ENCODE measurements at regions not wholly inside any gene's neighbourhood (a gene's known extent, or its start where the extent isn't known, plus 50 kb on each side); places are given as distances from the start of the nearest gene placed in this dataset.

DNA sequence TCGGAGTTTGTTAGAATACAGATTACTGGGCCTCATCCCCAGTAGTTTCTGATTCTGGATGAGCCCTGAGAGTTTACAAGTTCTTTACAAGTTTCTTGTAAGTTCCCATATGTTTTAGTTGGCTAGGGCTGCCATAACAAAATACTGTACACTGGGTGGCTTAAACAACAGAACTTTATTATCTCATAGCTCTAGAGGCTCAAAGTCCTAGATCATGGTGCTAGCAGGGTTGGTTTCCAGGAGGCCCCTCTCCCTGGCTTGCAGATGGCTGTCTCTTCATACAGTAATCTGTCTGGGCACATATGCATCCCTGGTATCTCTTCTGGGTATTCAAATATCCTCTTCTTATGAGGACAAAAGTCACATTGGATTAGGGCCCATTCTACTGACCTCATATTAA lies 167.2 kb downstream of the KLF5 start:
- no peak for DNase-seq (ENCODE audit: low read depth in 2 of 2)

DNA sequence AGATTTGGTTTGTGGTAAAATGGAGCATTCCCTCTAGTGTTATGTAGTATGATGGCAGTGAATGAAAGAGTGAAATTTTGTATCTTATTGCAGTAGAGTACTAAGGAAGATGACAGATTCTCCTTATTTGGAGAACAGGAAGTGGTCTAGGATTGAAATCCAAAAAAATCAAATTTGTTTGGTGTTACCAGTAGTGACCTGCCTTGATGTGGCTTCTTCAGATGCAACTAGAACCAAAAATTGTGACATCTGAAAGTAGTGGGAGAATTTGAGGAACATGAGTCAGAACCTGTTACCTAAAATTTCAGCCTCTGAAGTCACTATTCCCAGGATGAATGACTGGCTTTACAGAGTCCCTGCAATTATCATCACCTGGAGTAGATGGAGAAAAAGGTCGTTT lies 165.9 kb downstream of the KLF5 start:
- DNase-seq (ENCODE audit: low read depth in 2 of 2), result no peak

DNA sequence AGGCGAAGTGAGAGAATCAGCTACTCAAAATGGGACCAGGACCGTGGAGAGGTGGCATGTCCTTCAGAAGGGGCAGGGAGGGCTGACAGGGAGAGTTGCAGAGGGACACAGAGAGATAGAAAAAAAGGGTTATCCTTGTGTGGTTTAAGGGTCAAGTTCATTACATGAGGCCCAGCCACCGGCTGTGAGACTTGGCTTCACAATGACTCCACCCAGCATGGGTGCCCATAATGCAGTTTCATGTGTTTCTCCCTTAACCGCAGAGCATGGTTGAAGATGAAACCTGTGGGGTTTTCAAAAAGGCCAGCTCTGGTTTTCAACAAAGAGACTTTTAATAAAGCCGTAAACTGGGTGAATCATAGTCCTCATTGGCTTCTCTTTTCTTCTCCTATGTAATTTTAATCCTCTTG lies 164.6 kb downstream of the KLF5 start:
- no peak for DNase-seq (ENCODE audit: low read depth in 2 of 2)

DNA sequence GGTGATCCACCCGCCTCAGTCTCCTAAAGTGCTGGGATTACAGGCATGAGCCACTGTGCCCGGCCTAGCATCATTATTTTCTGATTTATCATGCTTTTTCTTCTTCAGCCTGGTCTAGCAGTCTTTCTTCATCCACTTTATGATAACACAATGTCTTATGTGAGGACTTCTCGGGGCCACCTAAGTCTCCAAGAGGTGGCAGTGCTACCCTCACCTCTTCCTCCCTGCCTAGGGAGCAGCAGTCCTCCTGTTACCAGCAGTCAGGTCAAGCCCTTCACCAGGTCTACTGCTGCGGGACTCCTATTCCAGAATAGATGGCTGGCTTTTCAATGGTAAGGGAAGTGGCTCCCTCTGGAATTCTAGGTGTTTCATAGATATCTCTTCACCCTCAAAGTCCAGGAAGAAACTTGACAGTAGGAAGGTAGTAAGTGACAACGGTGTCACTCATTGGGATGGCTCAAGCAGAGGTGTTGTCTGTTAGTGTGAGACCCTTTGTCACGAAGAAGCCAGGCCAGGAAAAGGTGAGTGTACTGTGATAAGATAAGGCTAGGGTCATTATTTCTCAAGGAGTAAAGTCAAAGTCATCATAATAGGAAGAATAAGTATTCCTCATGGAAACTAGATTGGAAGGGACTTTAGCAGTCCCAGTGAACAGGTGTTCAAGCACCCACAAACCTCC lies 164.0 kb downstream of the KLF5 start:
- DNase-seq (ENCODE audit: low read depth in 2 of 2), result no peak

DNA sequence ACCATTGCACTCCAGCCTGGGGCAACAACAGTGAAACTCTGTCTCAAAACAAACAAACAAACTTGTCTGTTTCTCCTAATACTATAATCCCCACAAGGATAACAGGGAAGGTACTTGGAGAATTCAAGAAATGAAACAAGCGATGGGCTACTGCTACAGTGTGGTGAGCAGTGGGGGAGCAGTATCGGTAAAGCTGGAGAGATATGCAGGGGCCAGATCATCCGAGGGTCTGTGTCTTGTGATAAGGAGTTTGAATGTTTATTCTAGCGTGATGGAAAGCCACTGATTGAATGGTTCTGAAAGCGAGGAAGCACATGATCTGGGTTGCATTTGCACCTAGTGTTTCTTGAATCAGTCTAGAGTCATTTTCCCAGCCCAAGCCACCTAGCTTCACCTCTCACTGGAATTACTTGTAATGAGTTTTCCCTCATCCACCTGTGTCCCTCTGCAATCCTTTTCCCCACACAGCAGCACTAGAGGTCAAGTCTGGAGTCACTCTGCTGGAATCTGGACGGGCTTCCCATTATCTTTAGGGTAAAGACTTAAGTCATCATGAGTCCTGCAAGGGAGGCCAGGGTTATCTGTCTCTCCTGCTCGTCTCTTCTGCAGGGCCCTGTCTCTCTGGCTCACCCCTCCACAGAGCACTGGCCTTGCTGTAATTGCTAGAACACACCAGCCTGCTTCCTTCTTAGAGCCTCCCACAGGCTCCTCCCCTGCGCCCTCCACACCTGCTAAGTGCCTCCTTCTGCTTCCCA lies 162.3 kb downstream of the KLF5 start:
- DNase-seq (ENCODE audit: low read depth in 2 of 2), result no peak

DNA sequence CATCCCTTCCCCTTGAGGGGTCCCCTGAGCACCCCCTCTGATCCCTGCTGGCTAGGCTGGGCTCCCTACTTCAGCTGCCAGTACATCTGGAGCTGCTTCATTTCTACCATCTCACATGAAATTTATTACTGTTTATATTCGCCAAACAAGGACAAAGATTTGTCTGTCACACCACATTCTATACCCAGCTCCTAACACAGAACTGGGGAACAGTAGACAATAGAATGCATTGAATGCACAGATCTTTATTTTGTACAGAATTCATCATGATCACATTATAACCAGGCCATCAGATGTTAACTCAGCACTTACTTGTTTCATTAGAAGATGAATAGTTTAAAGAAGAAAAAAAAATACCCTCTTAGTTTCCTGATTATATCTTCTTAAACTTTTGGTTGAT lies 159.4 kb downstream of the KLF5 start:
- DNase-seq (ENCODE audit: low read depth in 2 of 2), result no peak

DNA sequence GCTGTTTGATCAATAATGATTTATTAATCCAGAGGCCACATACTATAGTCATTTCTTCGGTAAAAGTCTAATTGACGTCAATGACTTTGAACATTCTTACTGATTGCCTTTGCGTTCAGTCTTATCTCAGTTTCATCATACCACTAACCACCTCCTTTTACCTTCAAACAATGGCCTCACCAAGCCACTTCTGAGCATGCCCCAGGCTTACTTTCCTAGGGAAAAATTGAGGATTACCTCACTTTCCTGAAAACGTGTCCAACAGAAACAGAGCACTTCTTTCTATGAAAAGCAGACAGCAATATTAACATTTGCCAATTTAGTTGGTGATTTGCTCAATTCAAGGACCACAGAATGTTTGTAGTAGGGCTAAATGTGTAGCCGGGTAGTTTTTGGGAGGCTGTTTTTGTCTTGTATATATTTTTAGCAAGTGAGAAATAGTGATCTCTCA lies 157.6 kb downstream of the KLF5 start:
- no peak for DNase-seq (ENCODE audit: low read depth in 2 of 2)

DNA sequence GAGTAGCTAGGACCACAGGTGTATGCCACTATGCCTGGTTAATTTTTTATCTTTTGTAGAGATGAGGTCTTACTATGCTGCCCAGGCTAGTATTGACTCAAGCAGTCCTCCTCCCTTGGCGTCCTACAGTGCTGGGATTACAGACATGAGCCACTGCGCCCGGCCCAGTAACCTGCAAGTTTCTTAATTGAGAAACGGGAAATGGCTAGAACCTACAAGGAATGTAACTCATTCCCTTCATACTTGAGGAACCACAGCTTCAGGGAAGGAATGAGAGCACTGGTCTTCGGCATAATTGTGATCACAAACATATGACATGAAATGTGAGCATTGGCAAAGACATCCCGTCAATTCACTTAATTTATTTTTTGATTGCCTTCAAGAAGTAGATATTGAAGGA lies 157.0 kb downstream of the KLF5 start:
- DNase-seq (ENCODE audit: low read depth in 2 of 2), result no peak

DNA sequence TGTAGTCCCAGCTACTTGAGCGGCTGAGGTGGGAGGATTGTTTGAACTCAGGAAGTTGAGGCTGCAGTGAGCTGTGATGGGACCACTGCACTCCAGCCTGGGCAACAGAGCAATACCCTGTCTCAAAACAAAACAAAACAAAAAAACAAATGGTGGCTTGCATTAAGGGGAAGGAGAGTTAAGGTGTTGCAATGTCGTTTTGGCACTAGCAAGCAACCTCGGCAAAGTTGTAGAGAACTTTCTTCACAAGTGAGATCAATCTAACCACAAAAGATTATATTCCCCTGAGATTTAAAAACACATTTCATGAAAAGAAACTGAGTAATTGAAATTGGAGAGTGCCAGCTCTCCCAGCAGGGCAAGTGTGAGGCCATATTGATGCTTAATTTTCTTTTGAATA lies 153.7 kb downstream of the KLF5 start:
- no peak for DNase-seq (ENCODE audit: low read depth in 2 of 2)

DNA sequence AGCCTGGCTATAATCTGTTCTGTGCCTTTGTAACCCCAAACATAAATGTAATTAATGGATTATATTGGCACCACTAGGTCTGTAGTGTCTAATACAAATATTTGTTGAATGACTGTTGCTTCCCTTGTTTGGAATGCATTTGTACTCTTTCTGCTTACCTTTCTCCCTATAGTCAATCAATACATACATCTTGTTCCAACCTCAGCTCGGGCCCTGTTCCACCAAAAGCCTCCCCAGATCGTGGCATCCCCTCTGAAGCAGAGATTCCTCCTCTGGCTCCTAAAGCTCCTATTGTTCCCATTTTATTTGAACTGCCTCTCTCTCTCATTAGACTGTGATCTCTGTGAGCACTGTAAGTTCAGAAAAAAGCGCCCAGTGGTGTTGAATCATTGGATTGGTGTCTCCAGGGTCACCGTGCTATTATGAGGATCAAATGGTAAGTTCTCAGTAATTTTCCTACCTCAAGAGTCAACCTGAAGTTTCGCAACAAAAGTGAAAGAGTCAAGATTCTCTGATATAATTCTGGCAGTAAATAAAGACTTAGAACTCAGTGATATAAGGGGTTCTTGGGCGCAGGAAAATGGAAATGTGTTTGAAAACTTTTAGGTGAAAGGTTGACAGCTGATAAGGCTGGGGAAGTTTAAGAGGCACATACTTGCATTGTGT lies 151.5 kb downstream of the KLF5 start:
- DNase-seq (ENCODE audit: low read depth in 2 of 2), result no peak

DNA sequence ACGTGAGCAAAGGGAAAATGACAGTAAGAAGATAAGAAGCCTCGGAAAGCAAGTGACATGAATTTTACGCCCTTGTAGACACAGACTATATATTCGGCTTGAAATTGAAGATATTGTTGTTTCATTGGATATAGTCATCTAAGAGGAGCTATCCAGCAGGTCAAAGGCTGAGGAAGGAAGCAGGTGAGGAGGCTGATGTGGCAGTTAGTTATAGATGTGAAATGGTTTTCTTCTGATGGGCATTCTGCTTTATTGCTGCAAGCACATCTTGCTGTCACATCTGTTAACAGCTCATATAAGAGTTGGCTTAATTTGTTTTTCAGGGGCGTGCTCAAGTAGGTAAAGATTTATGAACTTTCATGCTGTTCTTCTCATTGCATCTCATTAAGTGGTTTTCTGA lies 146.1 kb downstream of the KLF5 start:
- DNase-seq (ENCODE audit: low read depth in 2 of 2), result no peak

DNA sequence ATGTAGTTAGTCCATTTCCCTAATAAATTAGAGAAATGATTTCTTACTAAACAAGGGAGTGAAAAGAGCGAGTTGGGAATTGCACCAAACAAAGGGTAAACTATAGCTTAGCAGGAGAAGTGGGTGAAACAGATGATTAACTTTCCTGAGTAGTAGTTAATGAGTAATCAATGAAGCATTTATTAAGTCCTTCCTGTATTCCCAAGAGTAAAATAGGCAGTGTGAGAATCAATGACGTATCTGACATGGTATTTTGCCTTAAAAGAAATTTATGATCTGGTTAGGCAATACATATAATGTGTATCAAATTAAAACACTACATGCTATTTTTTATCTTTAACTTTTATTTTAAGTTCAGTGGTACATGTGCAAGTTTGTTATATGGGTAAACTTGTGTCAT lies 142.8 kb downstream of the KLF5 start:
- no peak for DNase-seq (ENCODE audit: low read depth in 2 of 2)

DNA sequence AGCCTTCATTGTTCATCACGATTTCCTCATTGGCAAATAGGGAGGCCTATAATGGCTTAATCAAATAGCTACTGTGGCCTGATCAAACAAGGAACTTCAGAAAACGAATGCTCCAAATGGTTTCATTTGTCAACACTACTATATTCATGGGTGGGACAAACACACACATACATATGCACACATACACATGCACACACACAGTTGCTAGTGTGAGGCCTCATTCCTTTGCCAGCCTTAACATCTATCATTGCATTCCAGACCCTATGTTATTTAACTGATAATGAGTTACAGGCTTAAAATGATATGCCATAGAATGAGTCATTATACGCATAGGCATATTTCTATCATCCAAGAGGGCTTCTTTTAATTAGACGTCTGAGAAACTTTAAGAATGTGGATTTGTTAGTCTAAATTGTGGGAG lies 140.2 kb downstream of the KLF5 start:
- DNase-seq (ENCODE audit: low read depth in 2 of 2), result no peak

DNA sequence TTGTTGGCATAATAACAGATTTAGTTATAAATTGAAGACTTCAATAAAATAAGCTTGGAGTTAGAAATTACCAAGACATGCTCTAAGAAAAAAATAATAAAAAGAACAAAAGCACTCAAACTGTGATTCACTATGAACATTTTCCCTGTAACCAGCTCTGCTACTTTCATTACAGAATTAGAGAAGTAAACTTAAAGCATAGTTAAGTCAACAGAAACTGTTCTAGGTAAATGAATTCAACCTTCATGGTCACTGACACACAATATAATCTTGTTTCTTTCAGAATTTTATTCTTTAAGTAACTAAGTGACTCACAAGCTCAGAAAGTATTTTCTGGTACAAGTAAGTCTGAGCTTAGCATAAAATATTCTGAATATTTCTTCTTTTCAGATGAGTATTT lies 136.3 kb downstream of the KLF5 start:
- no peak for DNase-seq (ENCODE audit: low read depth in 2 of 2)

DNA sequence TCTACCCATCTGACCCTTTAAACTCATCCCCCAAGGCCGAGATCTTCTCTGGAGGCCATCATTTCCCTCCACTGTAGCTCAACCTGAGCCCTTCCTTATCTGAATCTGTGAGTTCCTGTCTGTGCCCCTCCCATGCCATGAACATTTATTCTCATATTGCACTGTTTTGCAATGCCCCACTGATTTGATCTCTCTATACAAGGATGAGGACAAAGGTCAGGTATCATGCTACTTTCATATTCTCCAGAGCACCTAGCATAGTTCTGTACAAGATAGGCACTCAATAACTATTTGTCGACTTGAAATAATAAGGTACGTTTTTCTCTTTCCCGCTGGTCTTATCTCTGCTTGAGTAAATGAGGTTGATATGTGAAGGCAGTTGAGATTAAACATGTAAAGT lies 135.5 kb downstream of the KLF5 start:
- no peak for DNase-seq (ENCODE audit: low read depth in 2 of 2)

DNA sequence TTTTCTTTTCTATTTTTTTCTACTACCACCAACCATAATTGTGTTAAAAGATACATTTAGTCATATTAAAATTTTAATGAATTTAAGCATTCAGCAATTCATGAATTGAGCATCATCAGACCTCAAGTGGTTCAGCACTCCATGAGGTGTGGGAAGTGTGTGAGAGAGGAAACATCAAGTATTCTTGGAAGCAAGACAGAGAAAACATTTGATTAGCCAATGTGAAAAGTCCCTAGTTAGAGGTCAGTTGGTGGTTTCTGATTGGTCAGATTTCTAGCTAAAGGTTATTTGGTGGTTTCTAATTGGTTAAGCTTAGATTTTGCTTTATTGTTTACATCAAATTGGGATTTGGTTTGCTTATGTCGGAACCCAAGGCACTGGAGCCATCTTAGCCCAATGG lies 134.7 kb downstream of the KLF5 start:
- no peak for DNase-seq (ENCODE audit: low read depth in 2 of 2)

DNA sequence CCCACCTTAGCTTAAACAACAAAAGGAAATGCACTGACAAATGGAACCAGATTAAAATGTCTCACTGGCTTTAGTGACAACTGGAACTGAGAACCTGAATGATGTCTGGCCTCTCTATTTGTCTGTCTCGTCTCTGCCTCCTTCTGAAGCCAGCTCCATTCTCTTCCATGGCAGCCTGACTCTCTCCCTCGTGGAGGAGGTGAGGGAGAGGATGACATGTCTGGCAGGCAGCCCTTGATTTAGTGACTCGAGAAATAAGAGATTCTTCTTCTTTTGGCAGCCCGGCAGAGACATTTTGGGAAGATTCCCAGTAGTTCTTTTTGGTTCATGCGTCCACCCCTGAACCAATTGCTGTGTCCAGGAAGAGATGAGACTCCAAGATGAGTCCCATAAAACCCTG lies 131.7 kb downstream of the KLF5 start:
- DNase-seq (ENCODE audit: low read depth in 2 of 2), result no peak

DNA sequence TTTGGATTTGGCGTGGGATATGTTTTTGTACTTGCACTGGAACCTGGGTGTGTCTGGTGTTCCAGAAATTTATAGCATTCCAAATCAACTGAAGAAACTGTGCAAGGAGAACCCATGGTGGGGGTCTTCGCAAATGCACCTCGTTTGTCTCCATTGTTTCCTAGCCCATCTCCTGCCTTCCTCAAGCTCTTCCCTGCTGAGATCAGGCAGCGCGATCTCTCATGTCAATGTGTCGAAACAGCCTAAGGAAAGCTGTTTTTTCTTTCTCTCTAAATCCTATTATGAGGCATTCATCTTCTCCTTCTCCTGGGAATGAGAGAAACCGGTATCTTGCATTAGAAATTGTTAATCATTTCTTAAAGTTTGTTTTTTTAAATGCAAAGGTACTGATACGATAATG lies 131.0 kb downstream of the KLF5 start:
- DNase-seq (ENCODE audit: low read depth in 2 of 2), result no peak

DNA sequence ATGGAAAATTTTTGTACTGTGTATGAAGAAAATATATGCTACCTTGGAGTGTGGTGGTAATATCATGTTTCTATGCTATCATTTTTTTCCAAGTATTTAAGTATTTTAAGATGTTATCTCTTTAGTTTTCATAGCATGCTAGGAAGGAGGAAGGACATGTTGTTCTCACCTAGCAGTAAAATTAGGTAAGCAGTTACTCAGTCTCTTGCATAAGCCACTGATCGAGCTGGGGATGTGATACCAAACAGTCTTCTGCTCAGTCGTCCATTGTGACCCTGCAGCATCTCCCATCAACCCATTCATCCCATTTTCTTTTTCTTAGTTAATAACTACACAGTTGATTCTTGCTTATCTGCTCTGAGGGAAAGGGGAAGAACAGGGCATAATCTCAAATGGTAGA lies 130.6 kb downstream of the KLF5 start:
- DNase-seq (ENCODE audit: low read depth in 2 of 2), result no peak

DNA sequence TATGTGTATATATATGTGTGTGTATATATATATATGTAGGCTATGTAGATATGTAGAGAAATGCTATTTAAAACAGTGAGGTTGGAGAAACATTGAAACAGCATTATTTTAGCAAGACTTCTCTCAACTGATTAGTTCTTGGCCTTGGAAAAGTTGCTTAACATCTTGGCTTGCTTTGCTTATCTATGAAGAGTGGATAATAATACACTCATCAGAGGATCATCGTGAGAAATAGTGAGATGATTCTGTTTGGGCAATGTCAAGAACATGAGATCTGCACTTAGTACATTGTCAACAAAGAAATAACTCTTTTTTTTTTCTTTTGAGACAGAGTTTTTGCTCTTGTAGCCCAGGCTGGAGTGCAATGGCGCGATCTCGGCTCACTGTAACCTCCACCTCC lies 128.3 kb downstream of the KLF5 start:
- DNase-seq (ENCODE audit: low read depth in 2 of 2), result no peak

DNA sequence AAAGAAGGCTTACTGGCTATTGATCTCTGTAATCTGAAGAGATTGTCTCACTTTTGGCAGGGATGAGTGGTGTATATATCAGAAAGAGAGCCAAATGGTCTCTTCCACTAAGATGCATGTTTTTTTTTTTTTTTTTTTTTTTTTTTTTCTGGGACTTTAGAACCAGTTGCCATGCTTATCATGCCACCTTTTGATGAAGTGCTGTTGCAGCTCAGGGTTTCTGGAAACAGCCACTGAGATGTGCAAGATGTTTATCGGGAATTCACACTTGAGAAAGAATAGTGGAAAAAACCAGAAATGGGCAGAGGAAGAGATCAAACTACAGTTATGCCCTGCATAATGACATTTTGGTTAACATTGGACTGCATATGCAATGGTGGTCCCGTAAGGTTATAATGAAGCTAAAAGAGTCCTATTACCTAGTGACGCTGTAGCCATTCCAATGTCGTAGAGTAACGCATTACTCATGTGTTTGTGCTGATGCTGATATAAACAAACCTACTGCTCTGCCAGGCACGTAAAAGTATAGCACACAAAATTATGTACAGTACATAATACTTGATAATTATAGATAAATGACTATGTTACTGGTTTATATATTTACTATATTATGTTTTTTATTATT lies 121.0 kb downstream of the KLF5 start:
- no peak for DNase-seq (ENCODE audit: low read depth in 2 of 2)

DNA sequence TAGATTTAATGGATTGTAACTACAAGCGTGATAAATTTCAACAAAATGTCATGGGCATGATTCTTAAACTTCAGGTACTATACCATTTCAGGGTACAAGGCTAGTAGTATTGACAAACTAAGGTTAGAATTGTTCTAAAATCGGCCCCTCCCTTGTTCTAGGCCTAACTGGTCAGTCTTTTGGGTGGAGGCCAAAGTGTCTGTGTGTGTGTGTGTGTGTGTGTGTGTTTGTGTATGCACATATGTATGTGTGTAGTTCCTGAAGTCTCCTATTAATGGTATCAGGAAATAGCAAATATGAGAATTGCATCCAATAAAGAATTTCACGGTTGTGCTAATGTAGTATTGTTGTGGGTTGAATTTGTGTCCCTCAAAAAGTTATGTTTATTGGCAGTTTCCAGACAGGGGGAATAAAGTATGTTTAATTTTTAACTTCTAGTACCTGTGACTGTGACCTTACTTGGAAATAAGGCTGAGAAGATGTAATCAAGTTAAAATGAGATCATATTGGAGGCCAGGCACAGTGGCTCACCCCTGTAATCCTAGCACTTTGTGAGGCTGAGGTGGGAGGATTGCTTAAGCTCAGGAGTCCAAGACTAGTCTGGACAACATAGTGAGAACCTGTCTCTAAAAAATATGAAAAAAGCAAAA lies 119.2 kb downstream of the KLF5 start:
- no peak for DNase-seq (ENCODE audit: low read depth in 2 of 2)

Measured in lung microvascular endothelial cell (primary cell).